Subcutaneous abdominal adipose tissue (tissue), 5 donors: ENCODE measurements at regions not wholly inside any gene's neighbourhood (a gene's known extent, or its start where the extent isn't known, plus 50 kb on each side); places are given as distances from the start of the nearest gene placed in this dataset.

Experiments
- H3K27ac ChIP-seq: one replicate; pipeline ENCODE4 v1.7.0; 2013; ENCODE audit warnings: low read depth, mild to moderate bottlenecking, inconsistent platforms, low read length, moderate library complexity
- H3K27me3 ChIP-seq, 5 donors: one replicate each; pipeline ENCODE4 v1.7.0; 2013; ENCODE audit warnings: low read length in 5 of 5, inconsistent platforms in 1 of 5; ENCODE audit not compliant: control insufficient read depth in 5 of 5, insufficient read depth in 4 of 5
- H3K36me3 ChIP-seq, 5 donors: one replicate each; pipeline ENCODE4 v1.7.0; 2013; ENCODE audit warnings: low read length in 5 of 5; ENCODE audit not compliant: control insufficient read depth in 5 of 5, insufficient read depth in 5 of 5
- H3K4me1 ChIP-seq, 5 donors: one replicate each; pipeline ENCODE4 v1.7.0; 2013; ENCODE audit warnings: low read length in 5 of 5, mild to moderate bottlenecking in 3 of 5, moderate library complexity in 1 of 5; ENCODE audit not compliant: control insufficient read depth in 5 of 5, insufficient read depth in 5 of 5
- H3K4me3 ChIP-seq, 5 donors: one replicate each; pipeline ENCODE4 v1.7.0; 2013; ENCODE audit warnings: low read length in 5 of 5, low read depth in 1 of 5
- H3K9ac ChIP-seq, 5 donors: one replicate each; pipeline ENCODE4 v1.7.0; 2013; ENCODE audit warnings: low read length in 5 of 5, mild to moderate bottlenecking in 4 of 5, moderate library complexity in 3 of 5
- H3K9me3 ChIP-seq, 5 donors: one replicate each; pipeline ENCODE4 v1.7.0; 2013; ENCODE audit warnings: low read length in 5 of 5; ENCODE audit not compliant: control insufficient read depth in 5 of 5
- donor health status: healthy.
- donor health status: healthy.
- donor health status: healthy.
- donor health status: healthy.
- donor health status: healthy.

- Histone ChIP-seq H3K4me3 (no peak overlapping the region), H3K36me3 (no peaks in the 10 kb centered on the region), H3K4me1 (no peaks in the 10 kb centered on the region), H3K27ac (no peak overlapping the region), H3K9ac (no peak overlapping the region), H3K27me3 (no peaks in the 10 kb centered on the region), H3K9me3 (no peaks in the 10 kb centered on the region)
These were observed 56.8 kb upstream of the SPAG16 start for GRCh38 chr2:213227458-213227857.

- H3K27ac ChIP-seq, result no peak overlapping the region
- H3K4me1 ChIP-seq, result peaks cover 0 to 6% (median 0%) of the 10 kb centered on the region in 5 donors
- no peaks in the 10 kb centered on the region for H3K36me3 ChIP-seq
- no peaks in the 10 kb centered on the region for H3K9me3 ChIP-seq
- H3K9ac ChIP-seq, result no peak overlapping the region
- no peaks in the 10 kb centered on the region for H3K27me3 ChIP-seq
- no peak overlapping the region for H3K4me3 ChIP-seq
These were observed 55.6 kb upstream of the SPAG16 start for GRCh38 chr2:213228638-213229037.

DNA sequence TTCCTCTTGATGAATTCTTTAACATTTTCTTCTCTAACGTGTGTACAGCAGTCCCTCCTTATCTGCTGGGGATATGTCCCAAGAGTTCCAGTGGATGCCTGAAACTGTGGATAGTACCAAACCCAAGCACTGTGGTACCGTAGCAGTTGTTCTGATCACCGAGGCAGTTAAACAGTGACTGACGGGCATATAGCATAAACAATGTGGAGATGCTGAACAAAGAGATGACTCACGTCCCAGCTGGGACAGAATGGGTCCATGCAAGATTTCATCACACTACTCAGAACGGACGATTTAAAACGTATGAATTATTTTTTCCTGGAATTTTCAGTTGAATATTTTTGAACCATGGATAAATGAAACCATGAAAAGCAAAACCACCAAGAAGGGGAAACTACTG is 54.5 kb upstream of the SPAG16 start:
- H3K27ac ChIP-seq, result no peak overlapping the region

GRCh38 chr2:213231966-213232365 is 52.3 kb upstream of the SPAG16 start:
- no peaks in the 10 kb centered on the region for H3K27me3 ChIP-seq
- H3K36me3 ChIP-seq, result no peaks in the 10 kb centered on the region
- no peak overlapping the region for H3K9ac ChIP-seq
- H3K9me3 ChIP-seq, result no peaks in the 10 kb centered on the region
- peaks cover 0 to 6% (median 5%) of the 10 kb centered on the region in 5 donors for H3K4me1 ChIP-seq
- no peak overlapping the region for H3K27ac ChIP-seq
- H3K4me3 ChIP-seq, result no peak overlapping the region

More for the DNA sequence above, 54.5 kb upstream of the SPAG16 start:
- Histone ChIP-seq H3K27me3 (no peaks in the 10 kb centered on the region), H3K4me3 (no peak overlapping the region), H3K36me3 (no peaks in the 10 kb centered on the region), H3K9ac (no peak overlapping the region), H3K9me3 (no peaks in the 10 kb centered on the region), H3K4me1 (peaks cover 0 to 6% (median 5%) of the 10 kb centered on the region in 5 donors)

DNA sequence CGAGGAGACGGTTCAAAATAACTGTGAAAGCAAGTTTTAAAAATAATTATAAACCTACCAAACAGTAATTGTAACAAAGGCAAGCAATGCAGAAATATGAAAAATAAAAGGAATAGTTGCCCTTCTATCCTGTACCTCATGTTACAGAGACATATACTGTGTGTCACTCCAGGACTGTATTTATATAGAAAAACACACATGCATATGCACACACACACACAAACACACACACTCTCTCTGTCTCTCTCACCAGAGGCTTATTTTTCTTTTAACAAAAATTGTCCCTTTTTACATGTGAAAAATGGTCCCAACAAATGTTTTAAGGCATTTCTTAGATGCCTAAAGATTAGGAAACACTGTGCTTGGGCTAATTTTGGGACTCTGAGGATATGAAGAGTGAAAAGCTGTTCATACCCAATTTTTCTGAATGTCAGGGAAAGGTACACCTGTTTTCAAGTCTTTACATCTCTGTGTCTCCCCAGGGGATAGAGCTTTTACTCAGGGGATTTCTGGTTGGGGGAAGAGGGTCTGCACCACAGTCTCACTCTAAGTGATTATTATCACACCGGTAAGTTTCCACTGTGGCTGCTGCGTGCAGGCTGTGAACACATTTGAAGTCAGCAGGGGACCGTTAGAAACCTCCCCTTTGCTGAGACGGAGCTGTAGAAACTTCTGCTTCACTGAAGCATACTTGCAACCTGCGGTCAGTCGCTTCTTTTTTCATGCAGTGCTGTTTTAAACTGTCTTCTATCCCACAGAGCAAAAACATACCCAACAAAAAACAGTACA is 51.4 kb upstream of the SPAG16 start:
- Histone ChIP-seq H3K4me3 (no peak overlapping the region), H3K27ac (no peak overlapping the region)

DNA sequence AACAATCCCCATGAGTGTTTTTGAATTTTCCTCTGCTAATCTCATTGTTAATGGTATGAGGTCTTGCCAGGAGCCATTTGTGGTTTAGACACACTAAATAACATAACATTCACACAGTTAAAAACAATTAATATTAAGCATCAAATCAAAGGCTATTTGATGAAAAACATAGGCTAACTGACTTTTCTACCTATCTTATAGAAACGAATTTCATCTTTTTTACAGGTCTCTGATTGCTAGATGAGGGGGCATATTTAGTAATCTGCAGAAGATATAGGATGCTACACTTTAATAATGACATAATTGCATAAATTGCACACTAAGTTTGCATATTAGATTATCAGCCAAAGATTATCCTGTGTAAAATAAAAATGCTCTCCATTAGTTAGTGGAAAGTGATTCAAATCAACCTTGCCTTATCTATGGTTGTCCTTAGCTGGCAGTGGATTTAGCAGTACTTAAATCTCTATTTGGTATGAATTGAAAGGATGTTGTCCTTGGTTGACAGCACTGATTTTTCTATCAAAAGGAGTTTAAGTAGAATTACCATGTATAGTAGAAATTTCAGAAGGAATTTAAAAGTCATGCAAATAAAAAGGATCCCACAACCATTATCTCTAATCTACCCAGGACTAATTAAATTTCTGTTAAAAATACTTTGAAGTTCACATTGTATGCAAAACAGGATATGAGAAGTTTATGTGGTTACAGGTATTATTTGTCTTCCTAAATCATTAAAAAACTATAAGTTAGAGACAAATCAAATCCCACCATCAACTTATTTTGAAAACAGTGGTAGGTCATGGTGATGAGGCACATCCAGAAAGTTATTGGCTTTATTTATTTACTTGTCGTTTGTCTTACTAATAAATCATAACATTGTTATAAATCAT is 50.6 kb upstream of the SPAG16 start:
- Histone ChIP-seq H3K9ac (no peak overlapping the region), H3K36me3 (no peaks in the 10 kb centered on the region), H3K4me3 (no peak overlapping the region), H3K4me1 (peaks cover 0 to 7% (median 5%) of the 10 kb centered on the region in 5 donors), H3K27me3 (no peaks in the 10 kb centered on the region), H3K27ac (no peak overlapping the region), H3K9me3 (no peaks in the 10 kb centered on the region)

More for the DNA sequence above, 51.4 kb upstream of the SPAG16 start:
- Histone ChIP-seq H3K9ac (no peak overlapping the region), H3K27me3 (no peaks in the 10 kb centered on the region), H3K36me3 (no peaks in the 10 kb centered on the region), H3K4me1 (peaks cover 0 to 6% (median 5%) of the 10 kb centered on the region in 5 donors), H3K9me3 (no peaks in the 10 kb centered on the region)
